ENCODE measurements at regions not wholly inside any gene's neighbourhood (a gene's known extent, or its start where the extent isn't known, plus 50 kb on each side); places are given as distances from the start of the nearest gene placed in this dataset.

DNA sequence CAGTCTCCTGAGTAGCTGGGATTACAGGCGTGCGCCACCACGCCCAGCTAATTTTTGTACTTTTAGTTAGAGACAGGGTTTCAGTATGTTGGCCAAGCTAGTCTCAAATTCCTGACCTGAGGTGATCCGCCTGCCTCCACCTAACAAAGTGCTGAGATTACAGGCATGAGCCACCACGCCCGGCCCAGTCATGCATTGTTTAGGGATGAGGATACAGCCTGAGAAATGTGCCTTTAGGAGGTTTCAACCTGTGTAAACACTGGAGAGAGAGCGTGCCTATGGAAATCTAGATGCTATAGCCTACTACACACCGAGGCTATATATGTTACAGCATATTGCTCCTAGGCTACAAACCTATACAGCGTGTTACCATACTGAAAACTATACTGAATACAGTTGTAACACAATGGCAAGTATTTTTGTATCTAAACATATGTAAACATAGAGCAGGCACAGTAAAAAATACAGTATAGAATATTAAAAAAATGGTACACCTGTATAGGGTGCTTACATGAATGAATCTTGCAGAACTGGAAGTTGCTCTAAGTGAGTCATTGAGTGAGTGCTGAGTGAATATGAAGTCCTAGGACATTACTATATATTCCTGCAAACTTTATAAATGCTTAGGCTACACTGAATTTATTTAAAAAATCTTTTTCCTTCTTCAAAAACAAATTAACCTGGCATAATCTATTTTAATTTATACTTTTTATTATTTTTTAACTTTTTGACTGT, 588.2 kb upstream of the ADGRL3 start:
- no peak for TF ChIP-seq POLR2A (IDR thresholded peaks at IDR 0.05)
- TF ChIP-seq, protein P1, sequence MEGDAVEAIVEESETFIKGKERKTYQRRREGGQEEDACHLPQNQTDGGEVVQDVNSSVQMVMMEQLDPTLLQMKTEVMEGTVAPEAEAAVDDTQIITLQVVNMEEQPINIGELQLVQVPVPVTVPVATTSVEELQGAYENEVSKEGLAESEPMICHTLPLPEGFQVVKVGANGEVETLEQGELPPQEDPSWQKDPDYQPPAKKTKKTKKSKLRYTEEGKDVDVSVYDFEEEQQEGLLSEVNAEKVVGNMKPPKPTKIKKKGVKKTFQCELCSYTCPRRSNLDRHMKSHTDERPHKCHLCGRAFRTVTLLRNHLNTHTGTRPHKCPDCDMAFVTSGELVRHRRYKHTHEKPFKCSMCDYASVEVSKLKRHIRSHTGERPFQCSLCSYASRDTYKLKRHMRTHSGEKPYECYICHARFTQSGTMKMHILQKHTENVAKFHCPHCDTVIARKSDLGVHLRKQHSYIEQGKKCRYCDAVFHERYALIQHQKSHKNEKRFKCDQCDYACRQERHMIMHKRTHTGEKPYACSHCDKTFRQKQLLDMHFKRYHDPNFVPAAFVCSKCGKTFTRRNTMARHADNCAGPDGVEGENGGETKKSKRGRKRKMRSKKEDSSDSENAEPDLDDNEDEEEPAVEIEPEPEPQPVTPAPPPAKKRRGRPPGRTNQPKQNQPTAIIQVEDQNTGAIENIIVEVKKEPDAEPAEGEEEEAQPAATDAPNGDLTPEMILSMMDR (IDR thresholded peaks at IDR 0.05), result no peak
